HG03196 (cell line): ENCODE measurements at regions not wholly inside any gene's neighbourhood (a gene's known extent, or its start where the extent isn't known, plus 50 kb on each side); places are given as distances from the start of the nearest gene placed in this dataset.
"Not testable (repeated sequence)": the region's sequence is repeated elsewhere in the genome, so short reads cannot be mapped to it uniquely, and the experiment has no call there.

Source experiments
- ATAC-seq: cut with Tn5 transposase; IDR thresholded peaks from one replicate; pipeline ENCODE4 v1.9.1; 2021; ENCODE audit not compliant: unreplicated experiment

- no peak for ATAC-seq
Observed at GRCh38 chr6:76578746-76579145, 506.3 kb upstream of the IMPG1 start.

- ATAC-seq = no peak
Observed at GRCh38 chr6:76574746-76575145, 502.3 kb upstream of the IMPG1 start.

GRCh38 chr6:76565932-76566331 lies 493.5 kb upstream of the IMPG1 start:
- no peak for ATAC-seq

DNA sequence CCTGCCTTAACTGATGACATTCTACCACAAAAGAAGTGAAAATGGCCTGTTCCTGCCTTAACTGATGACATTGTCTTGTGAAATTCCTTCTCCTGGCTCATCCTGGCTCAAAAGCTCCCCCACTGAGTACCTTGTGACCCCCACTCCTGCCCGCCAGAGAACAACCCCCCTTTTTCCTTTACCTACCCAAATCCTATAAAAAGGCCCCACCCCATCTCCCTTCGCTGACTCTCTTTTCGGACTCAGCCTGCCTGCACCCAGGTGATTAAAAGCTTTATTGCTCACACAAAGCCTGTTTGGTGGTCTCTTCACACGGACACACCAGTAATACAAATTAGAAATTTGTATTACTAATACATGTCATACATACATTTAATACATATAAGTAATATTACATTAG lies 489.9 kb upstream of the IMPG1 start:
- ATAC-seq = not testable (repeated sequence)

DNA sequence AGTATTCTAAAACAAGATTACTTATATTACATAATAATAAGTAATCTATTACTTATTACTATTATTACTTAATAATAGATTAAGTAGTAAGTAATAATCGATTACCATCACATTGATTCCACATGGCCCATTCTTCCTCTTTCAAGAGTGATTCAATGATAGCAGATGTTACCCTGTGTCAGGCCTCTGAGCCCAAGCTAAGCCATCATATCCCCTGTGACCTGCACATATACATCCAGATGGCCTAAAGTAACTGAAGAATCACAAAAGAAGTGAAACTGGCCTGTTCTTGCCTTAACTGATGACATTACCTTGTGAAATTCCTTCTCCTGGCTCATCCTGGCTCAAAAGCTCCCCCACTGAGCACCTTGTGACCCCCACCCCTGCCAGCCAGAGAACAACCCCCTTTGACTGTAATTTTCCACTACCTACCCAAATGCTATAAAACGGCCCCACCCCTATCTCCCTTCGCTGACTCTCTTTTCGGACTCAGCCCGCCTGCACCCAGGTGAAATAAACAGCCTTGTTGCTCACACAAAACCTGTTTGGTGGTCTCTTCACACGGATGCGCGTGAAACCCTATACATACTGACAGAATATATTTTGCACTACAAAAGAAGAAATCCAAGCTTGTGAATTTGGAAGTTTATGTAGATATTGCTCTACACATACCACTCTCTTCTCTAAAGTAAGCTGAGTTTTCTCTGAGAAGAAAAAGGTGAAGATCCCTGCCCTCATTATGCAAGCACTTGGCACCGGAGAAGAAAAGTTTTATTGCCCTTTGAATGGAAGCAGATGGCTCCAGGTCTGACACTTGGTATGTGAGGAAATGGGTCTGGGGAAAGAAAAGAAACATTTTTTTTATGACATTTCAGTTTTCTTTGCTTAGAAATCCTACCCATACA lies 488.6 kb upstream of the IMPG1 start:
- not testable (repeated sequence) for ATAC-seq

DNA sequence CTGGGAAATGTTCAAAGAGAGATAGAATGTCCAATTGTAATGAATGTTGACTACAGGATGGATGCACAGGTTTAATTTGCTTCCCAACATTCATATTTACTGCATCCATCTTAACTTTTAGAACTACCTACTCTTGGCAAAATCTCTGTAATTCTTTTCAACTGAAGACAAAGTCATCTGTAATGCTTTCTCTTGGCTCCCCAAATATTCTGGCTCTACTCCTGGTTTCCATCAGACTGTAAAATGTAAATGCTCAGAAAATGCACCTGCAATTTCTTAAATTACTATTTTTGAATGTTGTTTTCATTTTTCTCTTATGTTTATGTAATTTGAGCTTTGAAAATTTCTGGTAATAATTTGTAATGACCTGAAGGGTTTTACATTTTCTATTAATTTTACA lies 480.8 kb upstream of the IMPG1 start:
- no peak for ATAC-seq

DNA sequence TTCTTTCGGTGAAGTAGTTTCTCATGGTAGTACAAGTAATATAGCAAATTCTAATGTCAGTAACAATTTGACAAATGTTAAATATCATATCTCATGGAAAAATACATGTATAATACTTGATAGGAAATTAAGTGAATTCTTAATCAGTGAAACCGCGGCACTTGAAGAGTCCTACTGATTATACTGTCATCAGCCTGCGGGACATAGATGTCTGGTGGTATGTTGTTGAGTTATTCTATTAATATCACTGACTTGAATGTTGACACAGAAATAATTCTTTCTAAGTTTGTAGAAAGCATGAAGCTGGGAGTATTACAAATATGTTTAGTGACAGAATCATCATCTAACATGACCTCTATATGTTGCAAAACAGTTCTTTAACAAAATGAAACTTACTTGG lies 479.8 kb upstream of the IMPG1 start:
- no peak for ATAC-seq

DNA sequence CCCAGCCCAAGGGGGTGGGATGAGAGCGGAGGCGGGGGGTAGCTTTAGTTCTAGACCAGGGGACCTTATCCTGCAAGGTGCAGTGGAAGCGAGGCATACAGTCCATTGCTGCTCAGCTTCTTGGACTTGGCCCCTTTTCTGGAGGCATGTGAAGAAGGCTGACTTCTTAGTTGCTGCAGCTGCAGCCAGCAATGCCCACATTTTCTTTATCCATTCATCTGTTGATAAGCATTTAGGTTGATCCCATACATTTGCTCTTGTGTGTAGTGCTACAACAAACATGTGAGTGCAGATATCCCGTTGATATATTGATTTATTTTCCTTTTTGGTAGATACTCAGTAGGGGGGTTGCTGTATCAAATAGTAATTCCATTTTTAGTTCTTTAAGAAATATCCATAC lies 461.2 kb upstream of the IMPG1 start:
- ATAC-seq = no peak

DNA sequence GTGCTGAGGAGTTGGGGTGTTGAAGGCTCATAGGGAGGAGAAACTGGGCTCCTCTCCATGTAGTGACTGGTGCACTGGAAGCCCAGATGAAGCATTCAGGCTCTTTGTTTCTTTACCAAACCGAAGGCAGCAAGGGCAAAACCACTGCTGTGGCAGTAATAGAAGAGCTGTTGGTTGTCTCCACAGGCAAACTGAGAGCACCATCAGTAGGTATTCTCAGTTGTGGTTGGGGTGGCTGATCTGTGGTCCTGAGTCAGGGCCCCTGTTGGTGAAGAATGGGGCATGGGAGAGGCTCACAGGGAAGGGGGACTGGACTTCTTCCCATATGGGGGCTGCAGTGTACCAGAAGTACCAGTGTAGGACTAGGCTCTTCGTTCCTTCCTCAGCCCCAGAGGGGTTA lies 460.2 kb upstream of the IMPG1 start:
- ATAC-seq = no peak

DNA sequence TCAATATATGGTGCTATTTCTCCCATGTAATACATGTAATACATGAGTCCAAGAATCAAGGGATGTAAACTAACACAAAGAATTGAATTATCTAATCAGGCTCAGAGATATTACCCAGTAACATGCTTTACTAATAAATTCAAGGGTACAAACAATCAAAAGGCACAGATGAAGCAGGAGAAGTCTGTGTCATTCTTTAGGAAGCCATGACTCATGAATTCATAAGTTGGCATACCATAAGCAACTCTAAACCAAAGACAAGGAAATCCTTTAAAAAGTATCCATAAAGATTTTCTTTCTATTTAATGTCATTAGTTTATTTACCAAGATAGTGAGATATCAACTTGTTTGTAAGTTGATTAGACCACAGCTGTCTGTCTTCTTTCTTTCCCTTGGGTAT lies 446.0 kb upstream of the IMPG1 start:
- no peak for ATAC-seq

DNA sequence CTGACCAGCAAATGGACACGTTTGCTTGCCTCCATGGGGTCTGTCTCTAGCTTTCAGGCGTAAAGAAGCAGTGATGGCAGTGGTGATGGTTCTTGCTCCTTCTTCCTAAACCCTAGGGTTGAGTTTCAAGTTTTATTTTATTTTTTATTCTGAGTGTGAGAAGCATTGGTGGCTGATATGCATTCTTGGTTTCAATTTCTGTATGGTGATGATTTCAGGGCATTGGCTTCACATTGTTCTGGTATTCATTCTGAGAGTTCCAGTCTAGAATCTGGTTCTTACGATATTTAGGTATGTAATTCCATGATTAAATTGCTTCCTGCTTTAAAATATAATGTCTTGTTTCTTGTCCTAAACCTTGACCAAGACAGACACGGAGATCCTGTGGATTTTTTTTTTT lies 444.5 kb upstream of the IMPG1 start:
- ATAC-seq = no peak

GRCh38 chr6:76510489-76510888 lies 438.0 kb upstream of the IMPG1 start:
- no peak for ATAC-seq

- no peak for ATAC-seq
Observed at GRCh38 chr6:76509397-76509796, 436.9 kb upstream of the IMPG1 start.

GRCh38 chr6:76506808-76507207 lies 434.3 kb upstream of the IMPG1 start:
- no peak for ATAC-seq

GRCh38 chr6:76495909-76496308 lies 423.4 kb upstream of the IMPG1 start:
- no peak for ATAC-seq

- ATAC-seq = not testable (repeated sequence)
Observed at GRCh38 chr6:76491376-76491775, 418.9 kb upstream of the IMPG1 start.

DNA sequence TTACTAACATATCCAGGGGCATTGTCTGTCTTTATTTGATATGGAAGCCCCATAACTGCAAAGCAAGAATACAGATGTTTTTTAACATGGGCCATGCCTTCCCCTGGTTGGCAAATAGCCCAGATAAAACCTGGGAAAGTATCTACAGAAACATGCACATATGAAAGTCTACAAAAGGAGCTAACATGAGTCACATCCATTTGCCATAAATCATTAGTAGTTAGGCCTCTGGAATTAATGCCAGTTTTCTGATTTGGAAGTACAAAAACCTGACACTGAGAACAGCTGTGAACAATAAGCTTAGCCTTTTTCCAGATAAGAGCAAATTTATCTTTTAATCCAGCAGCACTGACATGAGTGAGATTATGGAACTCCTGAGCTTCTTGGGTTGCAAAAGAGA lies 418.0 kb upstream of the IMPG1 start:
- no peak for ATAC-seq

- ATAC-seq = no peak
Observed at GRCh38 chr6:76481101-76481500, 408.6 kb upstream of the IMPG1 start.

DNA sequence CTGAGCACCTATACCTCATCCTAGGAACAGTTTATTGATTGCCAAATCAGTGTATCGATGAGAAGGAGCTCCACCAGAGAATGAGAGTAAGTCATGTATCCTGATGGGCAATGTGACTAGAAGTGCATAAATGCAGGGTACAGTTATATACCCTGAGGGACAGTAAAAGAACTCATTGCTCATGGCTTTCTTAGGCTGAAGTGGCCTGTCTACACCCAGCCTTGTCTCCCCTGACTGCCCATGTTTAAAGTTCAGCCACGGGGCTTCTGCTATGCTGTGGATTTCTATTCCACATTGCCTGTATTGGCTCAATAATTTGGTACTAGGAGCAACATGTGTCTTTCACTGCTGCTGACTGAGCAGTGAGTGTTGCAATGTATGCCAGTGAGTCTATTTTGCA lies 400.4 kb upstream of the IMPG1 start:
- ATAC-seq = no peak

DNA sequence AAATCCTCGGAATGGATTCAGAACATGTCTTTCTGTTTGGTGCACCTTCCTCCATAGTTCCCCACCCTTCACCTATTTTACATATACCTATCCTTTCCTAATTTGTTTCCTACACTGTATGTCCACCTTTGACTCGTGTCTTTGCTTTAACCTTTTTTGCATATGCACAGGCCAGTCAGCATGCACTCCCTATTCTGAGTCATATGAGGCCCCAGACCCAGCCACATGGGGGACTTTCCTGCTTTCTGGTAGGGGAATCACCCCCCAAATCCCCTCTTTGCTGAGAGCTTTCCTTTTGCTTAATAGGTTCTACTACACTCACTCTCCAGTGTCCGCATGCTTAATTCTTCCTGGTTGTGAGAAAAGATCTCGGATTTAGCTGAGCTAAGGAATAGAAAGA lies 393.8 kb upstream of the IMPG1 start:
- no peak for ATAC-seq

- no peak for ATAC-seq
Observed at GRCh38 chr6:76465410-76465809, 392.9 kb upstream of the IMPG1 start.

DNA sequence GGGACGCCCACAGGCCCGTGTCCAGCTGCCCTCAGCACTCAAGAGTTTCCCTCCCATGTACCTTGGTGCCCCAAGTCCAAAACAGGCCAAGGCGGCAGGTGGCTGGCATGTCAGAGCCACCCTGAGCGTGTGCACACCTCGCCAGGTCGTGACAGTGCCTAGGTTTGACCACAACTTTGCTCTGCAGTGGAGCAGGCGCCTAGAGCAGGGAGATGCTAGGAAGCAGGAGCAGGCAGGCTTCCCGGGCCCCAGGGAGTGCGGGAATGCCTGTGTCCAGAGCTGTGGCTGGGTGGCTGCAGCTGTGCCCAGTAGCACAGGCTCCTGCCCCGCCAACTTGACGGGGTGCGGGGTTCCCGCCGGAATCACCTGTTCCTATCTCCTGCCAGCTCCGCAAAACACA lies 380.8 kb upstream of the IMPG1 start:
- no peak for ATAC-seq
